Activated gamma-delta T cell treated with anti-CD3 and anti-CD28 coated beads, Interleukin-2, amount 50 U/mL, for 16 hours (primary cell): ENCODE measurements at regions not wholly inside any gene's neighbourhood (a gene's known extent, or its start where the extent isn't known, plus 50 kb on each side); places are given as distances from the start of the nearest gene placed in this dataset.
"Not testable (repeated sequence)": the region's sequence is repeated elsewhere in the genome, so short reads cannot be mapped to it uniquely, and the experiment has no call there.

Experiments used
- DNase-seq: peaks from one replicate; pipeline ENCODE4 v3.0.0-alpha.2; 2020; ENCODE audit warnings: low read depth

GRCh38 chr2:198916548-198917080 is 541.1 kb downstream of the SATB2 start:
- no peak for DNase-seq

DNA sequence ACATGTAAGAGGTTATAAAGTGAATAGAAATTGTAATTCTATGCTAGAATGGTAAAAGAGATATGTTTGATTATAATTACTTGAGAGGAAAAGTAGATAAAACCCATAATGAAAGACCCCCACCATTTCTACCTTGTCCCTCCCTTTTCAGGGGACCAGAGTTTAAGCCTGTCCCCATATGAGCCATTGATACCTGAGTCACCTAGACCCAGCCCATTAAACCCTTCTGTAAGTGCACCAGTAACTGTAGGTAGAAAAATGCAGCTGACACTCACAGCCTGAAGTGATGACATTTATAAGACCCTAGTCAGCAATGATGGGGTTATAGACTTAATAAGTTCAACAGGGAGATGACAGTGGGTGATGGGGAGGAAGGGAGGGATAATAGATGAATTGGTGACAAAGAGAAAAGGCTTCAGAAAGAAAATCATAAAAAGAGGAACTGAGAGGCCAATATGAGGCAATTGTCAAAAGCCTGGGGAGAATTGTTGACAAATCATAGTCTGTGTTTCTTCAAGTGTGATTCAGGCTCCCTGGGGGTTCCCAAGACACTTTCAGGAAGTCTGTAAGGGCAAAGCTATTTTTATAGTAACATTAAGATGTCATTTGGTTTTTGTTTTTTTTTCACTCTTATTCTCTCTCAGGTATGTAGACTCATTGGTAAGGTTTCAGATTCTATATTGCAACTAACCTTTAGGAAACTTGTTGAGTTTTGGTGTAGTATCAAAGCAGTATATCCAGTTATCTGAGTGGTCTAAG is 544.2 kb downstream of the SATB2 start:
- DNase-seq: no peak

DNA sequence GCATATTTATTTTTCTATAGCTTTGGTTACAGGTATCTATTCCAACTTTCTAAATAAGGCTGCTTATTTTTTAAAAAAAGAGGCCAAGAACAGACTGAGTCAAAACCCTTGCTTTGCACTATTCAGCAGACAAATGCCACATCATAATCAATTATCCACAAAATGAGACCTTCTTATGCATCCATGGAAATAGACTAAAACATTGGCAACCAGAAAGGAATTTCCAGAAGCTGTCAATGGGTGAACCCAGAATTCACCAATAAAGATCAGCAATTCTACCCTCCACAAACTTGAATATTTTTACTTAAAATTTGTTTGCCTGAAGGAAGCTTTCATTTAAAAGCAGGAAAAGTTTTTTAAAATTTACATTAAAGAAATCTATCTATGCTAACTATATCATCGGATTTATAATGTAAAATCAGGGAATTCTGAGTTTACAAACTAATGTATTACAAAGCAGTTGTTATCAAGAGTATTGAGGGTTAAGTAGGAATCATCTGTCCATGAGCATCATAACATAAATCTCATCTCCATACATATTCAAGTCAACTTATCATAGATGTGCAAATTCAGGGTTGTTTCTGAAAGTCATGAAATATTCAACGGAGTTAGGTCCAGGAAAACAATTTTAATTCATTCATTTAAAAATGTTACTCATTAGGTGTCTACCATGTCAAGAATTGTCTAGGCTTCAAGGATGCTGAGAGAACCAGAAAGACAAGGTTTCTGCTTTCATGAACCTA is 548.0 kb downstream of the SATB2 start:
- no peak for DNase-seq

DNA sequence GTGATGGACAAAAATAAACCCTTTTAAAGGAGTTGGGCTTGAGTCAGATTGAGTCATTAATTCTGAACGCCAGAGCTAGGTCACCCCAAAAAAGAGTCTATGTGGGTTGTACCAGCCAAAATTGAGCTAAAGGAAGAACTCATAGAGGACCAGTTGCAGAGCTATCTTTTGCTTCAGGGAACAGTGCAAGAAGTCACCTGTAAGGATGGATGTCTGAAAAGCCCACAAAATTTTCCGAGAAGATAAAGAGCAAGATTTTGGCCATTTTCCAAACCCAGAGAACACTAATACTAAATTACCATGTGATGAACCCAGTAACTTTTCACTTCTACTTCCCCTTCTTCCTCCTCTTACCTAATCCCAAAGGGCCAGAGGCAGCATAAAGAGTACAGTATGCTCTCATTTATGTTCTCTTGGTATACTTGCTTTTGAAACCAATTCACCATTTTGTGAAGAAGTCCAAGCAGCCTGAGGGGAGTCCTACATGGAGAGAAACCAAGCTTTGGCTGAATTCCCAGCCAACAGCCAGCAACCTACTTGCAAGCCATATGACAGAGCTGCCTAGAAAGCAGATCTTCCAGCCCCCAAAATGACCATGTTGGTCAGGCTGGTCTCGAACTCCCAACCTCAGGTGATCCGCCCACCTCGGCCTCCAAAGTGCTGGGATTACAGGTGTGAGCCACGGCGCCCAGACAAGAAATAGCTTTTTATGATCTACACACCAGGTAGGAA is 551.7 kb downstream of the SATB2 start:
- DNase-seq: no peak

- DNase-seq: no peak
Measured at GRCh38 chr2:198901894-198902293, 555.8 kb downstream of the SATB2 start.

DNA sequence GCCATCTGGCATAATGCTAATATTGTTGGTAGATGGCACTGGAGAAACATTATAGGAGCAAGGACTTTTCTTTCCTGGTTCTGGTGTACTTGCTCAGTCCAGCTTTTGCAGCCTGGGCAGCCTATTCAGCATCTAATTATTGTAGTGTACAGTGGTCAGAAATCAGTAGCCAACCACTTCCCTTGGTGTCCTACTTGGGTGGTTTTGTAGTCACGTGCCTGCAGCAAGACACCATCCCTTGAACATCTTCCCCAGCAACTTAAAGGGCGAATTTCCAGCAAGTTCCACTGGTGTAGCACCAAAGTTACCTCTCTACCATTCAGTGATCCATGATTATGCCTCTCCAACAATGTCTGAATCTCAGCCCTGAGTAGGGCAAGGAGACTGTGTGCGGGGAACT is 557.6 kb downstream of the SATB2 start:
- no peak for DNase-seq

- no peak for DNase-seq
Measured at GRCh38 chr2:198890490-198890889, 567.2 kb downstream of the SATB2 start.

- DNase-seq: no peak
Measured at GRCh38 chr2:198883604-198884003, 574.1 kb downstream of the SATB2 start.

DNA sequence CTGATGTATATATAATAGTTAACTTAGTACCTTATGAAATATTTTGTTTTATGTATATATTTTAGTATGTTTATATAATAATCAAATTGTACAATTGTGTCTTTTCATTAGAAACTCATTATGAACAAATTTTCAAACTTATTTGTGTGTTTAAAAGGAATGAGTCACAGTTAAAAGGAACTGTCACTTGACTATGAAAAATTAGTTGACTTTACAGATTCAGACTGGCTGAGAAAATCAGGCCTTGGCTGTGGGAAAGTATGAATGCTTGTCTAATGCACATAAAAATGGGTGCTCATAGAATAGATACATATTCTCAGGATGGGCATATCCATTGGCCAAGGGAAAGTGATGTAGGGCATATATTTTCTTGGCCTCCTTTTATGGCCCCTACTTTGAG is 576.8 kb downstream of the SATB2 start:
- DNase-seq: no peak

DNA sequence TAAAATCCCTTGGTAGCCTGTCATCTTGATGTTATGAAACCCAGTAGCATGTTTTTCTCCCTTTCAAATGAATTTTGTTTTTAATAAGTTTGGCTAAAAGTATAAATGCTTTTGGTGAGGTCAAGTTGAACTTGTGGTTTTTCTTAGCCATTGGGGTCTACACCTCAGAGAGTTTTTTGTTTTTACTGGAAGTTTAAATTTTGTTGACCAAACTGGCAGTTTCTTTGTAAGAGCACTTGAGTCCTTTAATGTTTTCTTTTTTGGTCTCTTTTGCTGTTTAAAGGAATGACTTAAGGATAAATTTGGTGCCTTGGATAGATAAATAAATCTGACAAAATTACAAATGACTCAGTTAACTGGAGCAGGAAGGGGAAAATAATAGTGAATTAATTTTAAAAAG is 577.3 kb downstream of the SATB2 start:
- no peak for DNase-seq

GRCh38 chr2:198874472-198874858 is 583.3 kb downstream of the SATB2 start:
- no peak for DNase-seq

DNA sequence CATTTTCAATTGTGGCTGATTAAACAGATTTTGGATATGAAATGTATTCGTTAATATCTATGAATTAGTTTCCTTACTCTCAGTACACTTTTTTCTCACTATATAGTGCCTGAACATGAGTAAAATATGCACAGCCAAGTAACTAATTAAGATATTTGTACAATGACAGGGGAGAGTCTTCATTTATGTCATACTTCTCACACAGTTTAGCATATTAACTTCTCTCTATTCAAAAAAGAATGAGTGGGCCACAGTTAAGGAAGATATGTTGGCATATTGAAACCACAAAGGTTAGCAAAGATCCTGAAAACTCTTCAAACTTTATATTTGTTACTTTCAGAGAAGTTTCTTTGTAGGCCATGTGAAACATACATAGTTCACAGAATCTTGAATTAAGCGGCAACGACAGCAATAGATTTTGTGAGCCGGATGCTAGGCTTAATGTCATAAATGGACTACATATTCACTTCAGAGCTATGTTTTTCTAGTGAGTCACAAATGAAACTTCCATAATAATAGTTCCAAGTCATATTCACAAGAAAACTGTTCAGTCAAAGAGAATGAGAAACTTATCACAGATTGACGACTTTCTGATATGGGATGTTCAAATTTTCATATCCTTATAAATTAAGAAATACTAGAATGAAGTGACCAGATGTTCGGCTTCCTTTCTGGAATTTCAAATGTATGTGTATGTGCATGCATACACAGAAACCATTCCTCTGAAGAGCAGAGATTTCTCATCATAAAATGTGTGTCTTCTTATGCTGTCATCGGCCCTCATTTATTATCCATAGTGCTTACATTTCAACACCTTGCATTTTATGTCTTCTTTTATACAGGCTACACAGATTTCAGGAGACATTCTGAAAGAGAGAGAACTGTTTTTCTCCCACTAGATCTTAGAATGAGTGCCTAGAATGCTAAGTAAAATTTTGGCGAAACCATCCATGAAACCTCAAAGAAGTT is 584.0 kb downstream of the SATB2 start:
- DNase-seq: no peak

GRCh38 chr2:198863655-198864054 is 594.1 kb downstream of the SATB2 start:
- DNase-seq: no peak

DNA sequence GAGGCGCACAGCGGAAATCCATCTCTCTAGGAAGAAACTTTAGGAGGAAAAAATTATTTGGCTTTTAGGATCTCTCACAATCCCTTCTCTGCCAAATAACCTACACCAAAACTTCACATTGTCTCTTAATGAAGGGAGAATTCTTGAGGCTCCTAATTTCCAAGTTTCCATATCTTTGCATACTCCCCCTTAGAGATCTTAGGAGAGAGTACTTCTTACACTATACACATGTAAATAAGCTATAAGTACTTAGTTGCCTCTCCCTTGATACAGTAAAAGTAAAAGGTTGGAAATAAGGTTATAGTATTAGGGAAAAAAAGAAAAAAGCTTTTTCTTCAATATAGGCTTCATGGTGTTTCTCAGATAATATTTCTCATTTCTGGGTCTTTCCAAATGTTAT is 596.7 kb downstream of the SATB2 start:
- DNase-seq: no peak

DNA sequence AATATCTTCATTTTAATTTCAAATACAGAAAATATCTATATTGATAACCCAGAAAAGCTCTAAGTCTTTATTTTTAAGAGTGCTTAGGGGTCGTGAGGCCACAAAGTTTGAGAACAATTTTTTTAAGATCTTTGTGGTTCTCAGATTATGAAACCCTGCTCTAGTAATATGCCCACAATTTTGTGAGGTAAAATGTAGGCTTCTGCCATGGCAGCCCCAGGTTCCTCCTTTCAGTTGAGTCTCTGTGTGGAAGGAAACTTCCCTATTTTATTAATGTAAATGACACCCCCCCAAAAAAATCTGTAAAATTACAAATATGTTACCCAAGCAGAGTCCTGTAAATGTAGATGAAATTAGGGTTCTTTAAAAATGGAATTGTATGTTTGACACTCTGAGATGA is 600.5 kb downstream of the SATB2 start:
- no peak for DNase-seq

- not testable (repeated sequence) for DNase-seq
Measured at GRCh38 chr2:198855746-198856145, 602.0 kb downstream of the SATB2 start.

DNA sequence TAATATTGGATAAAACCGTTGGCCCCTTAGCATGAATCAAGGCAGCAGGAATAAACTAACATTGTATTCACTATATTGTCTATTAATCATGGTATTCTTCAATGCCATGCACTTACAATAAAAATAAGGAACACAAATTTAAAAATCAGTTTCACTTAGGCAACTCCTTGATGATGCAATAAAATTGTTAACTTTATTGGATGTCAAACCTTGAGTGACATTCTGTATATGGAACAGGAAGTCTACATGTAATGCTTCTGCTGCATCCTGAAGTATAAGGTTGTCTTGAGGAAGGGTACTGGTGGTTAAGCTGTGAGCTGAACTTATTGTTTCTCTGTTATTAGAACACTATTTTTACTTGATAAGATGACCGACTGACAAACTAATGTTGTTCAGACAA is 605.5 kb downstream of the SATB2 start:
- DNase-seq: no peak

GRCh38 chr2:198825534-198825933 is 632.2 kb downstream of the SATB2 start:
- no peak for DNase-seq

GRCh38 chr2:198817536-198817935 is 640.2 kb downstream of the SATB2 start:
- DNase-seq: no peak

- DNase-seq: no peak
Measured at GRCh38 chr2:198815626-198816025, 642.1 kb downstream of the SATB2 start.

DNA sequence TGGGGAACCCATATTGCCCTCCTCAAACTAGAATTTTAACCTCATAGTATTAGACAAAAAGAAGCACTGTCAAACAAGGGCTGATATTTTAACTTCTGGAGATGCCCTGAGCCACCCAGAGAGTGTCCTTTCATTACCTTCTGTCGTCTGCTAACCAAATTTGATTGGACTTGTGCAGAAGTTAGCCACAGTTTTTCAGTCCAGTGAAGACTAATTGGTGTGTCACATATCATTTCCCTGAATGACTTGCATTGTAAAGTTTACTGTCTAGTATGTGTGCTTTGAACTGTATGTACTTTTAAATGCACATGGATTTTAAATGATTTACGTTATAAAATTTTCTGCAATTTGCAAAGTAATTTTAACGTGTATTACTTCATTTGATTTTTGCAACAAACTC is 646.5 kb downstream of the SATB2 start:
- no peak for DNase-seq

- DNase-seq: no peak
Measured at GRCh38 chr2:198809976-198810375, 647.8 kb downstream of the SATB2 start.
